A673 (cell line): ENCODE measurements at regions not wholly inside any gene's neighbourhood (a gene's known extent, or its start where the extent isn't known, plus 50 kb on each side); places are given as distances from the start of the nearest gene placed in this dataset.

Experiments
- CTCF ChIP-seq: fragments of 300-800, 200-600 bp; sonication (generic); conservative IDR thresholded peaks from 2 replicates; pipeline ENCODE4 v1.5.1; 2017; ENCODE audit warnings: low read depth, mild to moderate bottlenecking, antibody characterized with exemption, low read length, moderate library complexity, mixed read lengths
- EZH2 ChIP-seq: fragments of 200-600 bp; sonication (generic); IDR thresholded peaks from 2 replicates; pipeline ENCODE4 v1.6.1; 2017; ENCODE audit warnings: borderline replicate concordance, low read depth, mild to moderate bottlenecking, mixed read lengths, antibody characterized with exemption, low read length; ENCODE audit not compliant: poor library complexity, severe bottlenecking

- TF ChIP-seq CTCF = no peak
- TF ChIP-seq EZH2 = no peak
Measured at GRCh38 chr21:39034590-39035536, 148.4 kb downstream of the PSMG1 start.
